WTC11 (cell line): ENCODE measurements at regions not wholly inside any gene's neighbourhood (a gene's known extent, or its start where the extent isn't known, plus 50 kb on each side); places are given as distances from the start of the nearest gene placed in this dataset.

Source experiments
- ATAC-seq: fragments of 200-7000 bp; cut with Tn5 transposase; 2 replicates; pipeline ENCODE4 v1.10.0; 2021; ENCODE audit warnings: mild to moderate bottlenecking, moderate library complexity
- CTCF ChIA-PET: fragments of 300-600 bp; sonication (Branson Sonifier 250); formaldehyde crosslinking; loops from one replicate; lab custom pipeline; 2021; ENCODE audit warnings: antibody characterized with exemption; lab: Charles Lee
- POLR2A ChIA-PET: fragments of 350-600 bp; sonication (Branson Sonifier 250); formaldehyde crosslinking; loops from one replicate; lab custom pipeline; 2021; ENCODE audit warnings: antibody characterized with exemption; lab: Charles Lee
- DNase-seq: peaks from one replicate; pipeline ENCODE4 v3.0.0; 2021; ENCODE audit warnings: low spot score
- H3K27ac Mint-ChIP-seq: 2 replicates; pipeline ENCODE4 v1.8.0; 2021; ENCODE audit warnings: mixed read lengths
- H3K27me3 Mint-ChIP-seq: 2 replicates; pipeline ENCODE4 v1.8.0; 2021; ENCODE audit warnings: low read depth, mild to moderate bottlenecking, moderate library complexity, mixed read lengths
- H3K36me3 Mint-ChIP-seq: 2 replicates; pipeline ENCODE4 v1.8.0; 2021; ENCODE audit warnings: mixed read lengths
- H3K4me1 Mint-ChIP-seq: 2 replicates; pipeline ENCODE4 v1.8.0; 2022; ENCODE audit warnings: mixed read lengths
- H3K4me3 Mint-ChIP-seq: 2 replicates; pipeline ENCODE4 v1.8.0; 2021; ENCODE audit warnings: mild to moderate bottlenecking, moderate library complexity, mixed read lengths
- H3K9me3 Mint-ChIP-seq: 2 replicates; pipeline ENCODE4 v1.8.0; 2021; ENCODE audit warnings: mixed read lengths
- ATF1 ChIP-seq: sonication (generic); formaldehyde crosslinking; IDR thresholded peaks from 2 replicates; pipeline ENCODE4 v1.8.1; 2023; ENCODE audit warnings: mild to moderate bottlenecking, moderate library complexity, missing genetic modification reagents
- CBFB ChIP-seq: sonication (generic); formaldehyde crosslinking; IDR thresholded peaks from 2 replicates; pipeline ENCODE4 v1.8.1; 2022; ENCODE audit warnings: mild to moderate bottlenecking, low read depth, missing genetic modification reagents
- CREM ChIP-seq: sonication (generic); formaldehyde crosslinking; IDR thresholded peaks from 2 replicates; pipeline ENCODE4 v1.8.1; 2022; ENCODE audit warnings: mild to moderate bottlenecking, missing genetic modification reagents, moderate library complexity
- FOXJ3 ChIP-seq: sonication (generic); formaldehyde crosslinking; IDR thresholded peaks from 2 replicates; pipeline ENCODE4 v1.9.0; 2021; ENCODE audit warnings: missing genetic modification reagents, mild to moderate bottlenecking, borderline replicate concordance
- GRHL2 ChIP-seq: fragments of 250-450 bp; sonication (Bioruptor Pico); IDR thresholded peaks from 2 replicates; pipeline ENCODE4 v1.8.0; 2022; ENCODE audit warnings: mild to moderate bottlenecking, moderate library complexity; ENCODE audit not compliant: insufficient replicate concordance, severe bottlenecking
- JAZF1 ChIP-seq: fragments of 250-450 bp; sonication (Bioruptor Pico); IDR thresholded peaks from 2 replicates; pipeline ENCODE4 v1.9.0; 2021; ENCODE audit warnings: moderate library complexity, mild to moderate bottlenecking, inconsistent platforms
- JUN ChIP-seq: sonication (generic); formaldehyde crosslinking; IDR thresholded peaks from 2 replicates; pipeline ENCODE4 v1.8.0; 2023; ENCODE audit warnings: mild to moderate bottlenecking, missing genetic modification reagents
- NFYB ChIP-seq: sonication (generic); formaldehyde crosslinking; conservative IDR thresholded peaks from 2 replicates; pipeline ENCODE4 v1.8.0; 2022; ENCODE audit warnings: low read depth, missing genetic modification reagents
- NR1H2 ChIP-seq: sonication (generic); formaldehyde crosslinking; IDR thresholded peaks from 2 replicates; pipeline ENCODE4 v1.9.0; 2021; ENCODE audit warnings: mild to moderate bottlenecking, moderate library complexity, missing genetic modification reagents
- OVOL2 ChIP-seq: fragments of 250-450 bp; sonication (Bioruptor Pico); IDR thresholded peaks from 2 replicates; pipeline ENCODE4 v1.9.0; 2021; ENCODE audit warnings: mild to moderate bottlenecking, borderline replicate concordance
- SP1 ChIP-seq: sonication (generic); formaldehyde crosslinking; conservative IDR thresholded peaks from 2 replicates; pipeline ENCODE4 v1.8.1; 2022; ENCODE audit warnings: missing genetic modification reagents
- TP53 ChIP-seq: sonication (generic); formaldehyde crosslinking; IDR thresholded peaks from 2 replicates; pipeline ENCODE4 v1.8.1; 2023; ENCODE audit warnings: mild to moderate bottlenecking, missing genetic modification reagents
- ZBTB21 ChIP-seq: sonication (generic); formaldehyde crosslinking; IDR thresholded peaks from 2 replicates; pipeline ENCODE4 v1.8.1; 2023; ENCODE audit warnings: mild to moderate bottlenecking, missing genetic modification reagents, borderline replicate concordance
- ZNF121 ChIP-seq: sonication (generic); formaldehyde crosslinking; IDR thresholded peaks from 2 replicates; pipeline ENCODE4 v1.8.0; 2023; ENCODE audit warnings: missing genetic modification reagents
- ZNF219 ChIP-seq: sonication (generic); formaldehyde crosslinking; IDR thresholded peaks from 2 replicates; pipeline ENCODE4 v1.8.0; 2023; ENCODE audit warnings: missing genetic modification reagents, mild to moderate bottlenecking, borderline replicate concordance
- ZNF317 ChIP-seq: sonication (generic); formaldehyde crosslinking; IDR thresholded peaks from 2 replicates; pipeline ENCODE4 v1.8.1; 2023; ENCODE audit warnings: low read depth, mild to moderate bottlenecking, moderate library complexity, missing genetic modification reagents, borderline replicate concordance
- ZNF671 ChIP-seq: fragments of 250-450 bp; sonication (Bioruptor Pico); IDR thresholded peaks from 2 replicates; pipeline ENCODE4 v1.8.0; 2021; ENCODE audit warnings: mild to moderate bottlenecking
- TF ChIP-seq, protein P1 (sequence below): fragments of 250-450 bp; sonication (Bioruptor Pico); IDR thresholded peaks from 2 replicates; pipeline ENCODE4 v1.9.0; 2021; ENCODE audit warnings: mild to moderate bottlenecking, borderline replicate concordance
- TF ChIP-seq, protein P2 (sequence below): sonication (generic); formaldehyde crosslinking; IDR thresholded peaks from 2 replicates; pipeline ENCODE4 v1.8.0; 2022; ENCODE audit warnings: mild to moderate bottlenecking, missing genetic modification reagents
- TF ChIP-seq, protein P3 (sequence below): sonication (generic); formaldehyde crosslinking; conservative IDR thresholded peaks from 2 replicates; pipeline ENCODE4 v1.8.1; 2022; ENCODE audit warnings: mild to moderate bottlenecking, missing genetic modification reagents
- TF ChIP-seq, protein P4 (sequence below): sonication (generic); formaldehyde crosslinking; IDR thresholded peaks from 2 replicates; pipeline ENCODE4 v1.8.0; 2023; ENCODE audit warnings: missing genetic modification reagents, mild to moderate bottlenecking, borderline replicate concordance
- TF ChIP-seq, protein P5 (sequence below): sonication (generic); formaldehyde crosslinking; IDR thresholded peaks from 2 replicates; pipeline ENCODE4 v1.8.1; 2023; ENCODE audit warnings: mild to moderate bottlenecking, missing genetic modification reagents, moderate library complexity
- TF ChIP-seq, protein P6 (sequence below): sonication (generic); formaldehyde crosslinking; IDR thresholded peaks from 2 replicates; pipeline ENCODE4 v1.8.0; 2022; ENCODE audit warnings: mild to moderate bottlenecking, missing genetic modification reagents
- TF ChIP-seq, protein P7 (sequence below): fragments of 250-450 bp; sonication (Bioruptor Pico); IDR thresholded peaks from 2 replicates; pipeline ENCODE4 v1.9.0; 2021; ENCODE audit warnings: mild to moderate bottlenecking

DNA sequence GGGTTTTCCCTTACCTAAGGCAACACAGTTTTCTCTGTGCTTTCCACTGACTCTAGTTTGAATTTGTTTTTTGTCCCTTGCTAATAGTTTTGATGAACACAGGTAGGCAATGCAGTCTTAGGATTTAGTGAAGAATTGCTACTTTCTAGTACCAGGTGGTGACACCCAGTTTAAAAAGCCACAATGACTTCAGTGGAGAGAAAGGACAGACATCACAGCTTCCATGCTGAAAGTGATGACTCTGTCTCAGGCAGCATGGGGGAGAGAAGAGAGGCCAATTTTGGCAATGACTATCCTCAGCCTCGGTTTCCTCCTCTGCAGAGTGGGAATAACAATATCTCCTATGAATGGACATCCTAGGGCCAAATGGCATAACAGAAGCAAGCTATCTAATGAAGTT is 118.8 kb downstream of the AXIN2 start (continued):
- TF ChIP-seq, protein P1, sequence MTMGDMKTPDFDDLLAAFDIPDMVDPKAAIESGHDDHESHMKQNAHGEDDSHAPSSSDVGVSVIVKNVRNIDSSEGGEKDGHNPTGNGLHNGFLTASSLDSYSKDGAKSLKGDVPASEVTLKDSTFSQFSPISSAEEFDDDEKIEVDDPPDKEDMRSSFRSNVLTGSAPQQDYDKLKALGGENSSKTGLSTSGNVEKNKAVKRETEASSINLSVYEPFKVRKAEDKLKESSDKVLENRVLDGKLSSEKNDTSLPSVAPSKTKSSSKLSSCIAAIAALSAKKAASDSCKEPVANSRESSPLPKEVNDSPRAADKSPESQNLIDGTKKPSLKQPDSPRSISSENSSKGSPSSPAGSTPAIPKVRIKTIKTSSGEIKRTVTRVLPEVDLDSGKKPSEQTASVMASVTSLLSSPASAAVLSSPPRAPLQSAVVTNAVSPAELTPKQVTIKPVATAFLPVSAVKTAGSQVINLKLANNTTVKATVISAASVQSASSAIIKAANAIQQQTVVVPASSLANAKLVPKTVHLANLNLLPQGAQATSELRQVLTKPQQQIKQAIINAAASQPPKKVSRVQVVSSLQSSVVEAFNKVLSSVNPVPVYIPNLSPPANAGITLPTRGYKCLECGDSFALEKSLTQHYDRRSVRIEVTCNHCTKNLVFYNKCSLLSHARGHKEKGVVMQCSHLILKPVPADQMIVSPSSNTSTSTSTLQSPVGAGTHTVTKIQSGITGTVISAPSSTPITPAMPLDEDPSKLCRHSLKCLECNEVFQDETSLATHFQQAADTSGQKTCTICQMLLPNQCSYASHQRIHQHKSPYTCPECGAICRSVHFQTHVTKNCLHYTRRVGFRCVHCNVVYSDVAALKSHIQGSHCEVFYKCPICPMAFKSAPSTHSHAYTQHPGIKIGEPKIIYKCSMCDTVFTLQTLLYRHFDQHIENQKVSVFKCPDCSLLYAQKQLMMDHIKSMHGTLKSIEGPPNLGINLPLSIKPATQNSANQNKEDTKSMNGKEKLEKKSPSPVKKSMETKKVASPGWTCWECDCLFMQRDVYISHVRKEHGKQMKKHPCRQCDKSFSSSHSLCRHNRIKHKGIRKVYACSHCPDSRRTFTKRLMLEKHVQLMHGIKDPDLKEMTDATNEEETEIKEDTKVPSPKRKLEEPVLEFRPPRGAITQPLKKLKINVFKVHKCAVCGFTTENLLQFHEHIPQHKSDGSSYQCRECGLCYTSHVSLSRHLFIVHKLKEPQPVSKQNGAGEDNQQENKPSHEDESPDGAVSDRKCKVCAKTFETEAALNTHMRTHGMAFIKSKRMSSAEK (CRISPR knock-in tag), result no peak
- TF ChIP-seq JAZF1 (no peak), SP1 (no peak), TP53 (CRISPR knock-in tag) (no peak), GRHL2 (CRISPR knock-in tag) (no peak)
- TF ChIP-seq, protein P2, sequence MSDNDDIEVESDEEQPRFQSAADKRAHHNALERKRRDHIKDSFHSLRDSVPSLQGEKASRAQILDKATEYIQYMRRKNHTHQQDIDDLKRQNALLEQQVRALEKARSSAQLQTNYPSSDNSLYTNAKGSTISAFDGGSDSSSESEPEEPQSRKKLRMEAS, result no peak

DNA sequence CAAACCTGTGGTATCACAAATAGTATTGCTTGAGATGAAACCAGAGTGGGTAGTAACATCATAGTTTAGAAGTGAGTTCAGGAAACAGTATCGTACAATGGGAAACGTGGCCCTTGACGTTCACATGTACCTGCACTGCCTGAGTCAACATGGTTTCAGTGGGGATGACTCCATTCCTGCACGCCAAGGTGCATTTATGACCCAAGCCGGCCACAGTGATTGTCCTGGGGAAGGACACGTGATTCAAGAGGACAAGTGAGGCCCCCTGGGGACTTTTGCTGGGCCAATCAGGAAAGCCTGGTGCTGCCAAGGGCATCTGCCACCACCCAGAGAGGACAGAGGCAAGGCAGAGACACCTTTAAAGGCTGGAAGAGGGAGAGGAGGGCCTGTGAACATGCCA is 119.2 kb downstream of the AXIN2 start:
- no peak overlapping the region for H3K27ac Mint-ChIP-seq
- DNase-seq (no peak), ATAC-seq (no peak)
- no peak overlapping the region for H3K4me3 Mint-ChIP-seq
- peaks cover 13% of the 10 kb centered on the region for H3K4me1 Mint-ChIP-seq
- no peaks in the 10 kb centered on the region; the same call in 1 of the 2 replicates for H3K27me3 Mint-ChIP-seq
- ChIA-PET POLR2A (no interaction called here), CTCF (interaction anchor here (0.5 to 1.5 kb wide), 2 partner anchors 11 to 14 kb away, joined by 4 read pairs; no protein-coding TSS in a partner anchor)
- no peaks in the 10 kb centered on the region for H3K36me3 Mint-ChIP-seq
- peaks cover 5% of the 10 kb centered on the region for H3K9me3 Mint-ChIP-seq
- TF ChIP-seq, protein P3, sequence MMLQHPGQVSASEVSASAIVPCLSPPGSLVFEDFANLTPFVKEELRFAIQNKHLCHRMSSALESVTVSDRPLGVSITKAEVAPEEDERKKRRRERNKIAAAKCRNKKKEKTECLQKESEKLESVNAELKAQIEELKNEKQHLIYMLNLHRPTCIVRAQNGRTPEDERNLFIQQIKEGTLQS (CRISPR knock-in tag), result no peak
- TF ChIP-seq ZNF219 (CRISPR knock-in tag), result no peak
- no peak for TF ChIP-seq CREM (CRISPR knock-in tag)
- no peak for TF ChIP-seq FOXJ3
- no peak for TF ChIP-seq OVOL2 (CRISPR knock-in tag)
- no peak for TF ChIP-seq NFYB (CRISPR knock-in tag)
- TF ChIP-seq NR1H2, result no peak
- no peak for TF ChIP-seq JUN
- TF ChIP-seq ZBTB21 (CRISPR knock-in tag), result no peak
- no peak for TF ChIP-seq ATF1 (CRISPR knock-in tag)
- no peak for TF ChIP-seq ZNF121 (CRISPR knock-in tag)
- no peak for TF ChIP-seq ZNF671 (CRISPR knock-in tag)
- TF ChIP-seq, protein P4, sequence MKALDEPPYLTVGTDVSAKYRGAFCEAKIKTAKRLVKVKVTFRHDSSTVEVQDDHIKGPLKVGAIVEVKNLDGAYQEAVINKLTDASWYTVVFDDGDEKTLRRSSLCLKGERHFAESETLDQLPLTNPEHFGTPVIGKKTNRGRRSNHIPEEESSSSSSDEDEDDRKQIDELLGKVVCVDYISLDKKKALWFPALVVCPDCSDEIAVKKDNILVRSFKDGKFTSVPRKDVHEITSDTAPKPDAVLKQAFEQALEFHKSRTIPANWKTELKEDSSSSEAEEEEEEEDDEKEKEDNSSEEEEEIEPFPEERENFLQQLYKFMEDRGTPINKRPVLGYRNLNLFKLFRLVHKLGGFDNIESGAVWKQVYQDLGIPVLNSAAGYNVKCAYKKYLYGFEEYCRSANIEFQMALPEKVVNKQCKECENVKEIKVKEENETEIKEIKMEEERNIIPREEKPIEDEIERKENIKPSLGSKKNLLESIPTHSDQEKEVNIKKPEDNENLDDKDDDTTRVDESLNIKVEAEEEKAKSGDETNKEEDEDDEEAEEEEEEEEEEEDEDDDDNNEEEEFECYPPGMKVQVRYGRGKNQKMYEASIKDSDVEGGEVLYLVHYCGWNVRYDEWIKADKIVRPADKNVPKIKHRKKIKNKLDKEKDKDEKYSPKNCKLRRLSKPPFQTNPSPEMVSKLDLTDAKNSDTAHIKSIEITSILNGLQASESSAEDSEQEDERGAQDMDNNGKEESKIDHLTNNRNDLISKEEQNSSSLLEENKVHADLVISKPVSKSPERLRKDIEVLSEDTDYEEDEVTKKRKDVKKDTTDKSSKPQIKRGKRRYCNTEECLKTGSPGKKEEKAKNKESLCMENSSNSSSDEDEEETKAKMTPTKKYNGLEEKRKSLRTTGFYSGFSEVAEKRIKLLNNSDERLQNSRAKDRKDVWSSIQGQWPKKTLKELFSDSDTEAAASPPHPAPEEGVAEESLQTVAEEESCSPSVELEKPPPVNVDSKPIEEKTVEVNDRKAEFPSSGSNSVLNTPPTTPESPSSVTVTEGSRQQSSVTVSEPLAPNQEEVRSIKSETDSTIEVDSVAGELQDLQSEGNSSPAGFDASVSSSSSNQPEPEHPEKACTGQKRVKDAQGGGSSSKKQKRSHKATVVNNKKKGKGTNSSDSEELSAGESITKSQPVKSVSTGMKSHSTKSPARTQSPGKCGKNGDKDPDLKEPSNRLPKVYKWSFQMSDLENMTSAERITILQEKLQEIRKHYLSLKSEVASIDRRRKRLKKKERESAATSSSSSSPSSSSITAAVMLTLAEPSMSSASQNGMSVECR (CRISPR knock-in tag), result no peak
- no peak for TF ChIP-seq CBFB (CRISPR knock-in tag)
- TF ChIP-seq, protein P5, sequence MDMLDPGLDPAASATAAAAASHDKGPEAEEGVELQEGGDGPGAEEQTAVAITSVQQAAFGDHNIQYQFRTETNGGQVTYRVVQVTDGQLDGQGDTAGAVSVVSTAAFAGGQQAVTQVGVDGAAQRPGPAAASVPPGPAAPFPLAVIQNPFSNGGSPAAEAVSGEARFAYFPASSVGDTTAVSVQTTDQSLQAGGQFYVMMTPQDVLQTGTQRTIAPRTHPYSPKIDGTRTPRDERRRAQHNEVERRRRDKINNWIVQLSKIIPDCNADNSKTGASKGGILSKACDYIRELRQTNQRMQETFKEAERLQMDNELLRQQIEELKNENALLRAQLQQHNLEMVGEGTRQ (CRISPR knock-in tag), result no peak
- TF ChIP-seq, protein P6, sequence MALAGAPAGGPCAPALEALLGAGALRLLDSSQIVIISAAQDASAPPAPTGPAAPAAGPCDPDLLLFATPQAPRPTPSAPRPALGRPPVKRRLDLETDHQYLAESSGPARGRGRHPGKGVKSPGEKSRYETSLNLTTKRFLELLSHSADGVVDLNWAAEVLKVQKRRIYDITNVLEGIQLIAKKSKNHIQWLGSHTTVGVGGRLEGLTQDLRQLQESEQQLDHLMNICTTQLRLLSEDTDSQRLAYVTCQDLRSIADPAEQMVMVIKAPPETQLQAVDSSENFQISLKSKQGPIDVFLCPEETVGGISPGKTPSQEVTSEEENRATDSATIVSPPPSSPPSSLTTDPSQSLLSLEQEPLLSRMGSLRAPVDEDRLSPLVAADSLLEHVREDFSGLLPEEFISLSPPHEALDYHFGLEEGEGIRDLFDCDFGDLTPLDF (CRISPR knock-in tag), result no peak
- TF ChIP-seq, protein P7, sequence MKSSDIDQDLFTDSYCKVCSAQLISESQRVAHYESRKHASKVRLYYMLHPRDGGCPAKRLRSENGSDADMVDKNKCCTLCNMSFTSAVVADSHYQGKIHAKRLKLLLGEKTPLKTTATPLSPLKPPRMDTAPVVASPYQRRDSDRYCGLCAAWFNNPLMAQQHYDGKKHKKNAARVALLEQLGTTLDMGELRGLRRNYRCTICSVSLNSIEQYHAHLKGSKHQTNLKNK (CRISPR knock-in tag), result no peak
- TF ChIP-seq ZNF317, result no peak
